ENCODE measurements at regions not wholly inside any gene's neighbourhood (a gene's known extent, or its start where the extent isn't known, plus 50 kb on each side); places are given as distances from the start of the nearest gene placed in this dataset.

- no peak for DNase-seq (ENCODE audit: low read depth)
- TF ChIP-seq CTCF (IDR thresholded peaks at IDR 0.05; ENCODE audit: insufficient read depth, low read length, poor library complexity, severe bottlenecking), result no peak
Measured at GRCh38 chr10:3396116-3396515, 223.5 kb upstream of the PITRM1 start.

GRCh38 chr10:3395458-3395861, 222.9 kb upstream of the PITRM1 start:
- no peak for DNase-seq (ENCODE audit: low read depth)
- no peaks in the 10 kb centered on the region for H3K36me3 ChIP-seq (ENCODE audit: control insufficient read depth, insufficient read depth, low read length)
- TF ChIP-seq CTCF (IDR thresholded peaks at IDR 0.05; ENCODE audit: insufficient read depth, low read length, poor library complexity, severe bottlenecking), result no peak
- H3K4me3 ChIP-seq (ENCODE audit: low read depth, low read length), result no peak overlapping the region
- no peaks in the 10 kb centered on the region for H3K27me3 ChIP-seq (ENCODE audit: control insufficient read depth, insufficient read depth, low read length)

More at GRCh38 chr10:3396116-3396515, 223.5 kb upstream of the PITRM1 start:
- Histone ChIP-seq H3K27me3 (ENCODE audit: control insufficient read depth, insufficient read depth, low read length) (no peaks in the 10 kb centered on the region), H3K4me3 (ENCODE audit: low read depth, low read length) (no peak overlapping the region), H3K36me3 (ENCODE audit: control insufficient read depth, insufficient read depth, low read length) (no peaks in the 10 kb centered on the region)

- Histone ChIP-seq H3K27me3 (ENCODE audit: control insufficient read depth, insufficient read depth, low read length) (no peaks in the 10 kb centered on the region), H3K4me3 (ENCODE audit: low read depth, low read length) (no peak overlapping the region), H3K36me3 (ENCODE audit: control insufficient read depth, insufficient read depth, low read length) (no peaks in the 10 kb centered on the region)
- no peak for TF ChIP-seq CTCF (IDR thresholded peaks at IDR 0.05; ENCODE audit: insufficient read depth, low read length, poor library complexity, severe bottlenecking)
- DNase-seq (ENCODE audit: low read depth), result no peak
Measured at GRCh38 chr10:3395041-3395440, 222.5 kb upstream of the PITRM1 start.

- H3K4me3 ChIP-seq (ENCODE audit: low read depth, low read length), result no peak overlapping the region
- no peak for TF ChIP-seq CTCF (IDR thresholded peaks at IDR 0.05; ENCODE audit: insufficient read depth, low read length, poor library complexity, severe bottlenecking)
- no peaks in the 10 kb centered on the region for H3K27me3 ChIP-seq (ENCODE audit: control insufficient read depth, insufficient read depth, low read length)
- no peak for DNase-seq (ENCODE audit: low read depth)
- no peaks in the 10 kb centered on the region for H3K36me3 ChIP-seq (ENCODE audit: control insufficient read depth, insufficient read depth, low read length)
Measured at GRCh38 chr10:3393958-3394357, 221.4 kb upstream of the PITRM1 start.

GRCh38 chr10:3391657-3392056, 219.1 kb upstream of the PITRM1 start:
- no peak for DNase-seq (ENCODE audit: low read depth)

More at GRCh38 chr10:3391657-3392056, 219.1 kb upstream of the PITRM1 start:
- Histone ChIP-seq H3K27me3 (ENCODE audit: control insufficient read depth, insufficient read depth, low read length) (no peaks in the 10 kb centered on the region), H3K36me3 (ENCODE audit: control insufficient read depth, insufficient read depth, low read length) (no peaks in the 10 kb centered on the region), H3K4me3 (ENCODE audit: low read depth, low read length) (no peak overlapping the region)
- no peak for TF ChIP-seq CTCF (IDR thresholded peaks at IDR 0.05; ENCODE audit: insufficient read depth, low read length, poor library complexity, severe bottlenecking)

Measured in kidney epithelial cell (primary cell).